ENCODE measurements at regions not wholly inside any gene's neighbourhood (a gene's known extent, or its start where the extent isn't known, plus 50 kb on each side); places are given as distances from the start of the nearest gene placed in this dataset.

- no peak for ATAC-seq (ENCODE audit: poor library complexity)
- intact Hi-C loops (cut with DNase I), result no loop called here
- no peak for DNase-seq
Observed at GRCh38 chr4:180668732-180669131, 1574.5 kb upstream of the TENM3 start.

- intact Hi-C loops (cut with DNase I), result no loop called here
- no peak for DNase-seq
- ATAC-seq (ENCODE audit: poor library complexity), result no peak
Observed at GRCh38 chr4:180669680-180670079, 1573.5 kb upstream of the TENM3 start.

DNA sequence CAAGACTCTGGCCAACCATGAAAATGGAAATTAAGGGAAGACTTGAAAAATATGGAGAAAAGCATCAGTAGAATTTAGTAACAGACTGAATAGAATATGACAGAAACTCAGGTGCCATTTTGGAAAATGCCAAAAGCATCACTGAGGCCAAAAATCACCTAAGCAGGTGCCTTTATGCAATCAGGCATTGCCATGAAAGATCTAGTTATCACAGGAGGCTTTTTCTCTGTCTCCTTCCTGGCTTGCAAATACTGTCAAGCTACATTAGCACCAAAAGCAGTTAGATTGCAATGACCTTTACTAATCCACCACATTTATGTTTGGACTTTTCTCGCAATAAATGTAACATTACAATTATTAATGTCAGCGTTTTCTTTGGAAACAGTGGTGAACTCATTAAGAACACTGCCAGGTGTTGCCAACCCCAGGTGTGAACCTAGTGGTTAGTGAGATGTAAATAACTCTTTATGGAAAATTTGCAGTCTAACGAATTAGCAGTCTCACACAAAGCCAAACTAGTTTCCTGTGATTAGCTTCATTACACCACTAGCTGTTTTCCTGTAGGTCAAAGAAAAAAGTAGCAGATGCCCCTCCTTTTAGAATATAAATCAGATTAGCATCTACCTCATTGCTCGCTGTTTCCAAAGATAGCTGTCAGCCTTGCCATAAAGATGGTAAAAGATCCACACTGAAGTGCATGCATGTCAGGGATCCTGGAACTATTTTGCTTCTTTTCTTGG is 1568.4 kb upstream of the TENM3 start:
- intact Hi-C loops (cut with DNase I), result no loop called here
- ATAC-seq (ENCODE audit: poor library complexity) (no peak), DNase-seq (no peak)

DNA sequence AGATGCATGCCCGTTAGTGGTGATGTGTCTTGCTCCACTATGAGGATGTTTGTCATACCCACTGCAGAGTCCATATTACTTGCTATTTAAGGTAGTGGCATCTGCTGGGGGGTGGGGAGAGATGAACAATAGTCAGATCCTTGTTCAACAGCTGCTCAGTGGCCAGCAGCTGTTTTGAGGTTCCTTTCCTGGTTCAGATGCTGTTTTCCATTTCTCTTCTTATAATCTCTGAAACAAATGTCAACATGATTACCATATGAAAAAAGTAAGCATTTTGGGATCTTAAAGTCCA is 1567.9 kb upstream of the TENM3 start:
- intact Hi-C loops (cut with DNase I), result no loop called here
- ATAC-seq (ENCODE audit: poor library complexity), result no peak

GRCh38 chr4:180680305-180680704 is 1562.9 kb upstream of the TENM3 start:
- no peak for ATAC-seq (ENCODE audit: poor library complexity)
- DNase-seq, result no peak
- intact Hi-C loops (cut with DNase I), result no loop called here

More for the DNA sequence above, 1567.9 kb upstream of the TENM3 start:
- no peak for DNase-seq

DNA sequence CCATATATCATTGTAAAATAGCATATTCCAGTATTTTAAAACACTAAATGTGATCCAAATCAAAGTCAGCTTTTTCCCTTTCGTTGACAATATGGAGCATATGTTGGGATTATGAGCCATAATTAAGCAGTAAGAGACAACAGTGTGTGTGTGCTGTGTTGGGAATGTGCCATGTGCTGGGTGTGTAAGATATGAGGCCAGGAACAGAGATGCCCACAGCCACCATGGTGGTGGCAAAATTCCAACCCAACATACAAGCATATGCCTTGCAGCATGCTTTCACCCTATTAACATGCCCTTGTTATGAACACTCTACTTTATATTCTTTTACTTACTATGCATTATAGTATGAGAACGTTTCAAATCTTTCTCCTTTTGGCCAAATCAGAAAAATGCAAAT is 1560.4 kb upstream of the TENM3 start:
- no peak for ATAC-seq (ENCODE audit: poor library complexity)
- intact Hi-C loops (cut with DNase I), result no loop called here
- DNase-seq, result no peak

DNA sequence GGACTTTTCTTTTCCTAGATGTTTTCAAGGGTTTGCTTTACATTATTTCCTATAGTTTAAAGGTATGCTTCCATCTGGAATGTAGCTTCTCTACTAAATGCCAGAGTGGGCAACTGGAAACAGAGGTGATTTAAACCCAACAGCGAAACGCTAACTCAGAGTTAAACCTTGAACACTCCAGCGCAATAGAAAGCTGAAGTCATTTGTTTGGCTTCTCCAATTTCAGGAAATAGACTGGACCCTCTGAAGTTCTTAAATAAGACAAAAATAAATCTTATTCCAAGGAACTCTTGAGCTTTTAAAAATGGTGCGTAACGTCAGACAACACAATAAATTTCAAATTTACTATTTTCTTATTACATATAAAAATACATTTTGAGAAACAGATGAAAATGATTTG is 1560.0 kb upstream of the TENM3 start:
- intact Hi-C loops (cut with DNase I), result no loop called here
- no peak for DNase-seq
- ATAC-seq (ENCODE audit: poor library complexity), result no peak

DNA sequence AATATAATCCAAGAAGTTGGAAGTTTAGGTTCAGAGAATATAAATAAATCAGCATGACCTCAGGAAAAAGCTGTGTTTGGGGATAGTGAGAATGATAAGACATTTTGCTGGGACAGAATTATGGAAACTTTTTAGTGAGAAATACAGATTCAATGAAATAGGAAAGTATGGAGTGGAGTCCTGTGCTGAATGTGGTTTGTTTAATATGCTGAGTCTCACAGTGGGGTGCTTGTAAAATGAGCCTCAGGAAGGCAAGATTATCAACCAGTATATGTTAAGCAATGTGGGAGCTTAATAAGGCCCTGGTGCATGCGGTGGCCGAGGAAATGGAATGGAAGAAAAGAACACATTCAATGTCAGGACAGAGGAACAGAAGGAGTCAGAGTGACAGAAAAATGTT is 1554.7 kb upstream of the TENM3 start:
- intact Hi-C loops (cut with DNase I), result no loop called here
- ATAC-seq (ENCODE audit: poor library complexity) (no peak), DNase-seq (no peak)

DNA sequence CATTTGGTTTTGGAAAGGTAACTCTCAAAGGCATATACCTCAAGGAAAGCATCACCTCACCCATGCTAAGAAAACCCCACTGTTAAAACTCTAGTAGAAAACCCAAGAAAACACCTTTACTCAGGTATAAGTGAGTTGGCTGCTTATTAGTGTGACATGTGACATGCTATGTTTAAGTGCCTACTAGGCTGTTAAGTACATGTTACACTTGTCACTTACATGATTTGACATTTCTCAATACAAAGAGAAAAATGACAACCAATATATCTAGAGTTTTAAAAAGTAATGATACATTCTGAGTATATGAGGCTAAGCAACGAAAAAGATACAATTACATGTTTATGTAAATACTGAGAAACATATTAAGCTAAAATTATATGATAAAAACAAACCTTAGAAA is 1548.3 kb upstream of the TENM3 start:
- DNase-seq, result no peak
- intact Hi-C loops (cut with DNase I), result no loop called here
- ATAC-seq (ENCODE audit: poor library complexity), result no peak

GRCh38 chr4:180695851-180696250 is 1547.4 kb upstream of the TENM3 start:
- ATAC-seq (ENCODE audit: poor library complexity), result no peak
- intact Hi-C loops (cut with DNase I), result no loop called here
- no peak for DNase-seq

- ATAC-seq (ENCODE audit: poor library complexity) (no peak), DNase-seq (no peak)
- intact Hi-C loops (cut with DNase I), result no loop called here
Observed at GRCh38 chr4:180696460-180697092, 1546.6 kb upstream of the TENM3 start.

DNA sequence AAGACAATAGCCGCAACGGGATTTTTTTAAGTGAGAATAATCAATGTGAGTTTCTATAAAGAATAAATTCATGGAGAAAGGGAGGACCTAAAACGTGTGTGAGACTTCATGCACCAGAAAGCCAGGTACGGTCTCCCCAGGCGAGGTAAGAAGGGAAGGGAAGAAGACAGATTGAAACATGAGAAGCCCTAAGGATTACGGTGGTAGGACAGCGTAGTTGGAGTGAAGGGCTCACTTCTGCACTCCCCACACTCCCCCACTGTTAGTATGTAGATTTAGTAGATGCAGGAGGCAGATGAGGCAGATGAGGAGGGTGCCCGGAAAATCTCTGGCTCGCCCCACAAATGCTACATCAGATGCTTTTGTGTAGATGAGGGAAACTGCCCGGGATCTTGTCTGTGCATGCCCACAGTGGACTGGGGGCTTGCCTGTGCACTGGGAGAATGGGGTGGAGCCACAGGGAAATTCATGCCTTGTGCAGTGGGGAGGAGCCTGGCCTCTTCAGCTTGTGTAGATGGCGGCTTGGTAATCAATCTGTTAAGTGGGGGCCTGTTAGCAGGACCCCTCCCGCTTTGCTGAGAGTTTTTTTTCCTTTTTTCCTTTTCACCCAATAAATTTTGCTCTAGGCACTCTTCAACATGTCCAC is 1544.5 kb upstream of the TENM3 start:
- intact Hi-C loops (cut with DNase I), result no loop called here
- ATAC-seq (ENCODE audit: poor library complexity) (no peak), DNase-seq (no peak)

GRCh38 chr4:180706766-180707165 is 1536.4 kb upstream of the TENM3 start:
- intact Hi-C loops (cut with DNase I), result no loop called here
- no peak for ATAC-seq (ENCODE audit: poor library complexity)
- DNase-seq, result no peak

DNA sequence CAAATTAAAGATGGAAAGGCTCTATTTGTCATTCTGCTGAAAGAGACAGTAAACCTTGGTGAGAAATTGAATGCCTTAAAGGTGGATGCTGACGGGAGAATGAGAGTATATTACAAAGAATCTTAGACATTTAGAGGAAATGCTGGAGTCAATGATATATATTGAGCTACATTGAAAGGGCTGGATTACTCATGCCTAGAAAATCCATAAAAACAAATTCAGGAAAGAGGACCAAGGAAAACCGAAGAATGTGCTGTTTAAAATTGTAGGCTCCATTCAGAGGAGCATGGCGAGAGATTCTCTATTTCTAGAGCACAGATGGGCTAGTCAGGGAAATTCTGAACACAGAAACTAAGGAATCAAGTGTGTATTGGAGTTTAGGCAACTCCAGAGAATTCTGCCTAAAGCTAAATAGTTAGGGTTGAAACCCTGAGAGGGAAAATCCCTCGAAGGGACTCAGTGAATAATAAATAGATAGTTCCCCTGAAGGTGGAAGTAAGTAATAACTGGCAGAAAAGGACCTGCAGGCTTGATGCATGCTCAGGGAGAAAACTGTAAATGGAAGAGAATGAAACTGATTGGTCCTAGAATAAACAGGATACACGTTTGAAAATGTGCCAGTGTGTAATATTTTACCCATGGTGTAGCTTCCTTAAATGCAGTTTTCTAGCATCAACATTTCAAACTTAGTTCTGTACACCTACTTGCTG is 1532.4 kb upstream of the TENM3 start:
- no peak for DNase-seq
- intact Hi-C loops (cut with DNase I), result no loop called here
- no peak for ATAC-seq (ENCODE audit: poor library complexity)

GRCh38 chr4:180717451-180718033 is 1525.7 kb upstream of the TENM3 start:
- DNase-seq (no peak), ATAC-seq (ENCODE audit: poor library complexity) (no peak)
- intact Hi-C loops (cut with DNase I), result no loop called here

DNA sequence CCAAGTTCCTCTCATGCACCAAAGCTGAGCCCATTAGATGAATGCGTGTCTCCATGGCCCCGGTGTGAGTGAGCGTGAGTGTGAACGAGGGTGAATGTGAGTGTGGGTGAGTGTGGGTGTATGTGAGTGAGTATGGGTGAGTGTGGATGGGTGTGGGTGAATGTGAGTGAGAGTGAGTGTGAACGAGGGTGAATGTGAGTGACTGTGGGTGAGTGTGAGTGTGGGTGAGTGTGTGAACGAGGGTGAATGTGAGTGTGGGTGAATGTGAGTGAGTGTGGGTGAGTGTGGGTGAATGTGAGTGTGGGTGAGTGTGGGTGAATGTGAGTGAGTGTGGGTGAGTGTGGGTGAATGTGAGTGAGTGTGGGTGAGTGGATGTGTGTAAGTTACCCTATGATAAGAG is 1521.8 kb upstream of the TENM3 start:
- ATAC-seq (ENCODE audit: poor library complexity) (no peak), DNase-seq (no peak)
- intact Hi-C loops (cut with DNase I), result no loop called here

DNA sequence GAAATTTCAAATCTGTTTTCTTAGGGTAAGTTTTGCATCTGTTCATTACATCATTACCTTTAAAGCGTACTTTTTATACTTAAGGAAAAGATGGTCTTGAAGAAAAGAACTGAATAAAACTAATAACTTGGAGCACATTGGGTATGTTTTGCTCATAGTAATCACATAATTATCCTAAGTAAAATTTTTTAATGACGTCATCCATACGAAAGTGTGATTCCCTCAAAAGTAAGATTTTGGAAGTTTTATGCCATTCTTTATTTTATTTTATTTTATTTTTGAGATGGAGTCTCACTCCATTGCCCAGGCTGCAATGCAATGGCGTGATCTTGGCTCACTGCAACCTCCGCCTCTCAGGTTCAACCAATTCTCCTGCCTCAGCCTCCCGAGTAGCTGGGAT is 1516.6 kb upstream of the TENM3 start:
- intact Hi-C loops (cut with DNase I), result no loop called here
- ATAC-seq (ENCODE audit: poor library complexity) (no peak), DNase-seq (no peak)

DNA sequence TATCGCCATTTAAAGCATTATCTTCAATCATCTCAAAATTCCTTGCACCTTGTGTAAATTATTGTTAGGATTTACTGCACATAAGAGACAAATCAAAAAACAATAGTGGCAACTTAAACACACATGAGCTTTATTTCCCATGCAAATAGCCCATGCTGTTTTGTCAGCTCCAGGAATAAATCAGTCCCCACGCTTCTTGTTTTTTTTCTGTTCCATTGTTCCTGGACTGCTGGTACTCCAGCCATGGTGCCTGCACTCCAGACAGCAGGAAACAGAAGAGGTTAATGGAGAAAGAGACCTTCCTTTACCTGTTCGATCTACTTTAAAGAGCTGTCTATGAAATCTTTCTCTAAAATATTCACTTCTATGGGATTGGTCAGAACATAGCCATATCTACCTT is 1515.7 kb upstream of the TENM3 start:
- intact Hi-C loops (cut with DNase I), result no loop called here
- ATAC-seq (ENCODE audit: poor library complexity), result no peak
- no peak for DNase-seq

GRCh38 chr4:180734753-180735432 is 1508.3 kb upstream of the TENM3 start:
- DNase-seq (no peak), ATAC-seq (ENCODE audit: poor library complexity) (no peak)
- intact Hi-C loops (cut with DNase I), result no loop called here

Measured in Right ventricle myocardium superior (tissue), 1 donor.